ENCODE measurements at regions not wholly inside any gene's neighbourhood (a gene's known extent, or its start where the extent isn't known, plus 50 kb on each side); places are given as distances from the start of the nearest gene placed in this dataset.

- TF ChIP-seq CTCF (IDR thresholded peaks at IDR 0.05 in 2 of 3, conservative IDR thresholded peaks at IDR 0.05 in 1 of 3; ENCODE audit: borderline replicate concordance in 1 of 3, insufficient read depth in 1 of 3, low read depth in 2 of 3, low read length in 2 of 3) (no peak), EZH2phosphoT487 (IDR thresholded peaks at IDR 0.05; ENCODE audit: borderline replicate concordance) (no peak), POLR2A (IDR thresholded peaks at IDR 0.05; ENCODE audit: borderline replicate concordance, extremely low read depth, insufficient read depth, insufficient read length) (no peak), JUND (IDR thresholded peaks at IDR 0.05) (no peak), EZH2 (IDR thresholded peaks at IDR 0.05) (no peak), ZNF274 (IDR thresholded peaks at IDR 0.05; ENCODE audit: low read depth, low read length) (no peak), CEBPB (IDR thresholded peaks at IDR 0.05; ENCODE audit: low read depth) (no peak)
These were observed 167.7 kb upstream of the RPS23 start for GRCh38 chr5:82445726-82446335.
